T47D (cell line): ENCODE measurements at regions not wholly inside any gene's neighbourhood (a gene's known extent, or its start where the extent isn't known, plus 50 kb on each side); places are given as distances from the start of the nearest gene placed in this dataset.

ENCODE experiments used
- DNase-seq, 2 experiments: peaks; one replicate each; pipeline versions ENCODE4 v3.0.0 to v3.0.0-alpha.2; 2011 to 2012; ENCODE audit warnings: low read depth in 1 of 2, low spot score in 1 of 2
- JUND ChIP-seq: IDR thresholded peaks from 2 replicates; pipeline ENCODE4 v1.6.1; 2012; ENCODE audit warnings: low read depth
- in situ Hi-C: cut with HindIII; loops from 2 replicates; pipeline ENCODE4 v1.10.0; 2016; ENCODE audit warnings: low sequenced_read_pairs, low pct_unique_long_range_greater_than_20kb

- no peak for TF ChIP-seq JUND
- no peak for DNase-seq
- in situ Hi-C loops, result no loop called here
Measured at GRCh38 chr18:66111018-66111417, 360.2 kb downstream of the CDH7 start.

DNA sequence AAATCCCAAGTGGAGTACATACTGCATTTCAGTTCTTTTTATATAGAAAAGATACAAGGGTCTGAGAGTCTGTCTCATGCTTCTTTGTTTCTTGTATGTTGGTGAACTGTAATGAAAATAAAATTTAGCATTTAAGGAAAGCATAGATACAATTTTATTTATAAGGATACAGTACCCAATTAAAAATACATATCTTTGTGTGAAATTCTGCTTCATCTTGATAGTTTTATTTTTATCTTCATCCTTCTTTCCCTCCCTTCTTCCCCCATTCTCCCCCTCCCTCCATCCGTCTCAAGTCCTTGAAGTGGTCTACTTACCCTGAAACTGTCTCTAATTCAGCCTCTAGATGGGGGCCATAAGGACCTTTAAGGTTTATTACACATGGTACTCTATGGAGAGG, 359.8 kb downstream of the CDH7 start:
- in situ Hi-C loops, result no loop called here
- DNase-seq, result no peak
- TF ChIP-seq JUND, result no peak

GRCh38 chr18:66109981-66110380, 359.2 kb downstream of the CDH7 start:
- in situ Hi-C loops, result no loop called here
- DNase-seq, result no peak
- TF ChIP-seq JUND, result no peak

- in situ Hi-C loops, result no loop called here
- DNase-seq, result no peak
- TF ChIP-seq JUND, result no peak
Measured at GRCh38 chr18:66107546-66107945, 356.7 kb downstream of the CDH7 start.

DNA sequence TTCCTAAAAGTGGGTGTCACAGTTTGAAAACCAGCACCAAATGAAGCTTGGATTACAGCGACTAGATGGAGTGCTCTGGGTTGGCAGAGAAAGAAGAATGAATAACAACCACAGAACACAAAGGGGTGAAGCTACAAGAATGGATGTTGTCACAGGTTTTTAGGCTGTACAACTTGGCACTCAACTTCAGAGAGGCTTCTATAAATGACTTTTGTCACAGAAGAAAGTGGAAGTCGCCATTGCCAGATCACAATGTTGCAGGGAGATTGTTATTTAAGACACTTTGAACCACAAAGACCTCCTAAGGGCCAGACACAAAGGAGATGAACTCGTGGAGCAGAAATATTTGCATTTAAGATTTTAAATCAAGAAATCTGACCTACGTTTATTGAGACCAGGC, 354.2 kb downstream of the CDH7 start:
- no peak for DNase-seq
- in situ Hi-C loops, result no loop called here
- TF ChIP-seq JUND, result no peak

DNA sequence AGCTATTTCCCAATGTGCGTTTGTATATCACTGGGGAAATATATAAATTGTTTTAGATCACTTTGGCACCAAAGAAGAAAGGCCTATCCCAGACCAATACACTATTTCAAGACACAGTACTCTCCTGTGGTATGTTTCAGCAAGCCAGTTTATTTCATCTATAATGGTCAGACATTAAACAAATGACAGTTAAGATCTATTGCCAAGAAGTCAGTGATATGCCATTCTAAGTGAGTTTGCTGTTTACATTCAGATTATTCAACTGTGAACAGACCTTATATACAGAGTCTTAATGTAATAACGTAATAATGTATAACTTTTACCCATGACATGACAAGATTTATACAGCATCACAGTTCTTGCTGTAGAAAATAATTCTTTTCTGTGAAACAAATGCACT, 352.7 kb downstream of the CDH7 start:
- in situ Hi-C loops, result no loop called here
- TF ChIP-seq JUND, result no peak
- DNase-seq, result no peak

DNA sequence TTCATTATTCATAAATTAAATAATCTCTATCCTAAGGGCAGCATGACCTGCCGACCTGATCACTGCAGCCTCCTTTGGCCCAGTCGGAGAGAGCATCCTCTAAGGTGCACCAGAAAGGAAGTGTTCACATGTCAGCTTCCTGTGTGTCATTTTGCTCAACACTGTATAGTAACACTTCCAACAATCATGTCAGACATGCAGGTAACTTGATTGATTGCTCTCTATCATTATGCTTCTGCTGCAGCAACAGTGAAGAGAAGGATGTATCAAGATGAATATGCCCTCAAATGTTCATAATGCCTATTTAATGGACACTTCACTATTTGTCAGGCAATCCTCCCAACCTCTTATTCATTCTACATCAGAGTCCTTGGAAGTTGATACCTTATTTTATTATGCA, 332.3 kb downstream of the CDH7 start:
- in situ Hi-C loops, result no loop called here
- DNase-seq, result no peak

GRCh38 chr18:66078925-66079800, 328.4 kb downstream of the CDH7 start:
- in situ Hi-C loops, result no loop called here
- TF ChIP-seq JUND, result no peak
- DNase-seq, result no peak

More for the DNA sequence above, 332.3 kb downstream of the CDH7 start:
- TF ChIP-seq JUND, result no peak

DNA sequence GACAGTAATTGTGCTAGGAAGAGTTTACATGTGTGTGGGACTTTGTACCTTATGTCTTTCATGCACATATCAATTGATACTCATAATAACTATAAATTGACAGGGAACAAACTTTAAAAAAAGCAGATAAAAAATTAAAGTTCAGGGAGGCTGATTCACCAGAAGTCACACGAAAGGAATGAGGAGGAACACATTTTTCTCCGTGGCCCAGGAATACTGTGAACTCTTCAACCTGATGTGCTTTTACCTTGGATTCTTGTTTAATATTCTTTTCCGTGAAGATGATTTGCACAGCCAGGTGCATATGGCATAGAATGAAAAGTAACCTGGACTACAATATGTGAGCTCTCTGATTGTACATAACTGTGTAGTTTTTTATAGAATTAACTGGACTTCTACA, 326.3 kb downstream of the CDH7 start:
- TF ChIP-seq JUND, result no peak
- DNase-seq, result no peak
- in situ Hi-C loops, result no loop called here

DNA sequence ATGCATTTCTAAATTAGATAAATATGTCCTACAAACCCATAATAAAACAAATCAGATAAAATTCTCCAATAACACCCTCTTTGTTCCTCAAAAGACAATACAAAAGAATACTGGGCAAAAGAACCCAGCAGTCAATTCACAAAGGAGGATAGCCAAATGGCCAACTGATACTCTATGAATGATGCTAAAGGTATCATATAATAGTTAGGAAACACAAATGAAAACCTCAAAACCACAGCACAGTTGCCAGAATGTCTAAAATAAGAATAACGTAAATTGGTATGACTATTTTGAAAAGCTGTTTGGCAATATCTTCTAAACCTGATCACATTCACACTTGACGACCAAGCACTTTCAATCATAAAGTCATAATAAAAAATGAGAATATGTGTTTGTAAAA, 315.4 kb downstream of the CDH7 start:
- no peak for DNase-seq
- in situ Hi-C loops, result no loop called here
- TF ChIP-seq JUND, result no peak

- in situ Hi-C loops, result no loop called here
- TF ChIP-seq JUND, result no peak
- no peak for DNase-seq
Measured at GRCh38 chr18:66048406-66048805, 297.6 kb downstream of the CDH7 start.

DNA sequence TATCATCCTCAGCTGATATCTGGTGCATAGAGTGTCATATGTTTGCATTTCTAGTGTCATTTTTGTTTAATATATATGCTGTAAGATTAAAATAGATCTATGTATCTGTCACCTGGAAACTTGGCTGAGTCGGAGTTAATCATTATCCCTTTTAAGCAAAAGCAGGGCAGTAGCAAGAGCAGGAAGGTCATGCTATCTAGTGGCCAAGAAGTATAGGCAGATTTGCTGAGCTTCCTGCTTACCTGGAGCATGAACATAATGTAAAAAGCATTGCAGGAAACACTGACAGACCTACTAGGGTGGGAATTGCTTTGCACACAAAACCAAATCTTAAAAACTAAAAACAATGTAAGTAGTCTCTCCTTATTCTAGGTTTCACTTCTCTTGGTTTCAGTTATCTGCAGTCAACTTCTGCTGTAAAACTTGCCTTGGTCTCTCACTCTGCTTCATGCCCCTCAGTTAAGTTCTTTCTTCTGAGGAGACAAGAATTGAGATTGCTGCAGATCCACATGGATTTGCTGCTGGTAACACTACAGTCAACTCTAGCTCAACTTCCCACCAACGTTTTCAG, 295.3 kb downstream of the CDH7 start:
- TF ChIP-seq JUND, result no peak
- no peak for DNase-seq
- in situ Hi-C loops, result no loop called here

GRCh38 chr18:66043009-66043408, 292.2 kb downstream of the CDH7 start:
- in situ Hi-C loops, result no loop called here
- no peak for TF ChIP-seq JUND

More at GRCh38 chr18:66043009-66043408, 292.2 kb downstream of the CDH7 start:
- DNase-seq, result no peak
